ENCODE measurements at regions not wholly inside any gene's neighbourhood (a gene's known extent, or its start where the extent isn't known, plus 50 kb on each side); places are given as distances from the start of the nearest gene placed in this dataset.

DNA sequence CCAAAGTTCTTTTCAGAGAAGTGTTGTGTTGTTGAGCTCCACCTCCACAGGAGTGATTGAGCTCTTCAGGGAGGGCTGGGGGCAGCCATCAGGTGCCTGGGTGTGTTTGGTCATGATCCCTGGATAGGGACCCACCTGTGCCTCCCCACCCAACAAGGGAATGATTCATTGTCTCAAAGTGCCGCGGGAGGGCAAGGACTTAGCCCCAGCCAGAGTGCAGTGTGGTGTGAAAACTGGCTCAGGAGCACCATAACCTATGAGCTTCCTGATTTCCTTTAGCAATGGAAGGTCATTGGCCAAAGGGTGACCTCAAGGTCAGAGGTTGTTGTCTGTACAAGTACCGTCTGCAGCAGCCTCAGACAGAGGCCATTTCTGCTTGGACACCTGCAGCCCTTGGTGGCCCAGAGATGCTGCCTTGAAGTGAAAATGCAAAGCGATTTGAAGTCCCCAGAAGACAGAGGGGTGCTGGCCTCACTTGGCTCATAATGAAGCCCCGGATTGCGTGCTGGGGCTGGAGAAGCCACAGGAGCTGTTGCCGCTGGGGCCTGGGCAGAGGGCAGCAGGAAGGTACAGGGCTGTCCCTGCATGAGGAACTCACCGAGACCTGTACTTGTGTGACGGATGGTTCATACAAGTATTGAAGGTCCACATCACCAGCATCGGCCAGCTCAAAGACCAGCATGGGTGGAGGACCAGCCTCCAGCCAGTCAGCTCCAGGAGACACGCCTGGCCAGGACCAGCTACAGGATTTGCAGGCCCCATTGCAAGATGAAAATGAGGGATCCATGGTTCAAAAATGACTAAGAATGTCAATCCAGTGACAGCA is 100.6 kb upstream of the DUSP22 start:
- TF ChIP-seq EP300 (conservative IDR thresholded peaks at IDR 0.05; ENCODE audit: poor library complexity, severe bottlenecking) (no peak), CTCF (IDR thresholded peaks at IDR 0.05; ENCODE audit: poor library complexity, severe bottlenecking) (no peak), RAD21 (conservative IDR thresholded peaks at IDR 0.05) (no peak), EZH2 (IDR thresholded peaks at IDR 0.05; ENCODE audit: borderline replicate concordance, insufficient read depth, low read length, poor library complexity, severe bottlenecking) (no peak), SMC3 (conservative IDR thresholded peaks at IDR 0.05; ENCODE audit: poor library complexity) (no peak)
- TF ChIP-seq, protein P1, sequence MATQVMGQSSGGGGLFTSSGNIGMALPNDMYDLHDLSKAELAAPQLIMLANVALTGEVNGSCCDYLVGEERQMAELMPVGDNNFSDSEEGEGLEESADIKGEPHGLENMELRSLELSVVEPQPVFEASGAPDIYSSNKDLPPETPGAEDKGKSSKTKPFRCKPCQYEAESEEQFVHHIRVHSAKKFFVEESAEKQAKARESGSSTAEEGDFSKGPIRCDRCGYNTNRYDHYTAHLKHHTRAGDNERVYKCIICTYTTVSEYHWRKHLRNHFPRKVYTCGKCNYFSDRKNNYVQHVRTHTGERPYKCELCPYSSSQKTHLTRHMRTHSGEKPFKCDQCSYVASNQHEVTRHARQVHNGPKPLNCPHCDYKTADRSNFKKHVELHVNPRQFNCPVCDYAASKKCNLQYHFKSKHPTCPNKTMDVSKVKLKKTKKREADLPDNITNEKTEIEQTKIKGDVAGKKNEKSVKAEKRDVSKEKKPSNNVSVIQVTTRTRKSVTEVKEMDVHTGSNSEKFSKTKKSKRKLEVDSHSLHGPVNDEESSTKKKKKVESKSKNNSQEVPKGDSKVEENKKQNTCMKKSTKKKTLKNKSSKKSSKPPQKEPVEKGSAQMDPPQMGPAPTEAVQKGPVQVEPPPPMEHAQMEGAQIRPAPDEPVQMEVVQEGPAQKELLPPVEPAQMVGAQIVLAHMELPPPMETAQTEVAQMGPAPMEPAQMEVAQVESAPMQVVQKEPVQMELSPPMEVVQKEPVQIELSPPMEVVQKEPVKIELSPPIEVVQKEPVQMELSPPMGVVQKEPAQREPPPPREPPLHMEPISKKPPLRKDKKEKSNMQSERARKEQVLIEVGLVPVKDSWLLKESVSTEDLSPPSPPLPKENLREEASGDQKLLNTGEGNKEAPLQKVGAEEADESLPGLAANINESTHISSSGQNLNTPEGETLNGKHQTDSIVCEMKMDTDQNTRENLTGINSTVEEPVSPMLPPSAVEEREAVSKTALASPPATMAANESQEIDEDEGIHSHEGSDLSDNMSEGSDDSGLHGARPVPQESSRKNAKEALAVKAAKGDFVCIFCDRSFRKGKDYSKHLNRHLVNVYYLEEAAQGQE (IDR thresholded peaks at IDR 0.05; ENCODE audit: borderline replicate concordance) = no peak

Measured in neural cell (in vitro differentiated cells).